GM10266 (cell line): ENCODE measurements at regions not wholly inside any gene's neighbourhood (a gene's known extent, or its start where the extent isn't known, plus 50 kb on each side); places are given as distances from the start of the nearest gene placed in this dataset.

Experiments
- DNase-seq: peaks from one replicate; pipeline ENCODE4 v3.0.0; 2012; ENCODE audit errors: extremely low spot score
- TF ChIP-seq, protein P1 (sequence below): IDR thresholded peaks from 2 replicates; pipeline ENCODE4 v1.5.1; 2012; ENCODE audit warnings: mild to moderate bottlenecking, low read depth; ENCODE audit not compliant: control insufficient read depth, insufficient read depth; ENCODE audit errors: missing control alignments

DNA sequence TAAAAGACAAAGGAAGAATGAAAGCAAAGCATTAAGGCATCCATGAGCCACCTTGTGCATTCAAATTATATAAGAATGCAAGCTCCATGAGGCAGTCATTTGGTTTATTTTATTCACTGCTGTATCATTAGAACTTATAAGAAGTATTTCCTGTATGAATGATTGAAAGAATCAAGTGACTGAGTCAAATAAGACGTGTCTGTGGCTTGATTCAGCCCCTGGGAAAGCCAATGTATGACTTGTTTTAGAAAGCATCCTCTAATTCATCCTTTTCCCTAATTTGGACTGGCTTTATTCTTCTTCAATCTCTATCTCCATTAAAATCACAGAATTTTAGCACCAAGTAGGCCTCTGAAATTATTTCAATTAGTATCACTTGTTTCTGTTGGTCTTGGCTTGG is 461.1 kb downstream of the LPIN1 start:
- DNase-seq = no peak
- TF ChIP-seq, protein P1, sequence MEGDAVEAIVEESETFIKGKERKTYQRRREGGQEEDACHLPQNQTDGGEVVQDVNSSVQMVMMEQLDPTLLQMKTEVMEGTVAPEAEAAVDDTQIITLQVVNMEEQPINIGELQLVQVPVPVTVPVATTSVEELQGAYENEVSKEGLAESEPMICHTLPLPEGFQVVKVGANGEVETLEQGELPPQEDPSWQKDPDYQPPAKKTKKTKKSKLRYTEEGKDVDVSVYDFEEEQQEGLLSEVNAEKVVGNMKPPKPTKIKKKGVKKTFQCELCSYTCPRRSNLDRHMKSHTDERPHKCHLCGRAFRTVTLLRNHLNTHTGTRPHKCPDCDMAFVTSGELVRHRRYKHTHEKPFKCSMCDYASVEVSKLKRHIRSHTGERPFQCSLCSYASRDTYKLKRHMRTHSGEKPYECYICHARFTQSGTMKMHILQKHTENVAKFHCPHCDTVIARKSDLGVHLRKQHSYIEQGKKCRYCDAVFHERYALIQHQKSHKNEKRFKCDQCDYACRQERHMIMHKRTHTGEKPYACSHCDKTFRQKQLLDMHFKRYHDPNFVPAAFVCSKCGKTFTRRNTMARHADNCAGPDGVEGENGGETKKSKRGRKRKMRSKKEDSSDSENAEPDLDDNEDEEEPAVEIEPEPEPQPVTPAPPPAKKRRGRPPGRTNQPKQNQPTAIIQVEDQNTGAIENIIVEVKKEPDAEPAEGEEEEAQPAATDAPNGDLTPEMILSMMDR = no peak

DNA sequence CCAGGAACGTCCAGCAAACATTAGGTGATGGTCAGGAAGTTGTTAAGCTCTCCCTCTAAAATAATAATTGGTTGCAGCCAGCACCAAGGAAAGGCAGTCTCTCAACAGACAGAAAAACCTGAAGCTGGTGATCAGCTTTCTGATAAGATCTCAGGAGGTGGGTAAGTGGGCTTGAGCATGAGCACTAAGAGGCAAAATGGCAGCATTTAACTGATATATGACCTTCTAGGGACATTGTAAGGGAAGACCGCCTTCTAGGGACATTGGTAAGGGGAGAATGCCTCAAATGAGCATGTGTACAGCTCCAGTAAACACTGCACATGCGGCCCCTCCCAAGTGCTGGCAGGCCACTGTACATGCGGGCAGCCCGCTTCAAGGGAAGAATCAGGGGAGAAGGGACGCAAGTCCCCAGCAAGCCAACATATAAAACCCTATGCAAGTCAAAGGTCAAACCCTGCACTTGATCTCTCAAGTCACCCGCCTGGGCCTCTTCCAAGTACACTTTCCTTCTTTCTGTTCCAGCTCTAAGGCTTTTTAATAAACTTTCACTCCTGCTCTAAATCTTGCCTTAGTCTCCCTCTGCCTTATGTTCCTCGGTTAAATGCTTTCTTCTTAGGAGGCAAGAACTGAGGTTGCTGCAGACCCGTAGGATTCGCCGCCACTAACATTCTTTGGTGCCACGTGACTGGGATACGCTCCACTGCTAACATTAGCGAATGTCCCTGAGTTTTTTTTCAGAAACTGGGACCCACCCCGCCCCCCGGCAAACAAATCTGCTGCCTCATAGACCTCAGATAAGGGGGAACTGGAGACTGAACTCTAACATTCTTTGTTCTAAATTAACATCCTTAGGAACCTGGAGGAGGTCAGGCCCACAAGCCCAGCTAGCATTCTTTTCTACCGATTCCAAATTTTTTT is 463.8 kb downstream of the LPIN1 start:
- TF ChIP-seq, protein P1 = no peak
- no peak for DNase-seq

DNA sequence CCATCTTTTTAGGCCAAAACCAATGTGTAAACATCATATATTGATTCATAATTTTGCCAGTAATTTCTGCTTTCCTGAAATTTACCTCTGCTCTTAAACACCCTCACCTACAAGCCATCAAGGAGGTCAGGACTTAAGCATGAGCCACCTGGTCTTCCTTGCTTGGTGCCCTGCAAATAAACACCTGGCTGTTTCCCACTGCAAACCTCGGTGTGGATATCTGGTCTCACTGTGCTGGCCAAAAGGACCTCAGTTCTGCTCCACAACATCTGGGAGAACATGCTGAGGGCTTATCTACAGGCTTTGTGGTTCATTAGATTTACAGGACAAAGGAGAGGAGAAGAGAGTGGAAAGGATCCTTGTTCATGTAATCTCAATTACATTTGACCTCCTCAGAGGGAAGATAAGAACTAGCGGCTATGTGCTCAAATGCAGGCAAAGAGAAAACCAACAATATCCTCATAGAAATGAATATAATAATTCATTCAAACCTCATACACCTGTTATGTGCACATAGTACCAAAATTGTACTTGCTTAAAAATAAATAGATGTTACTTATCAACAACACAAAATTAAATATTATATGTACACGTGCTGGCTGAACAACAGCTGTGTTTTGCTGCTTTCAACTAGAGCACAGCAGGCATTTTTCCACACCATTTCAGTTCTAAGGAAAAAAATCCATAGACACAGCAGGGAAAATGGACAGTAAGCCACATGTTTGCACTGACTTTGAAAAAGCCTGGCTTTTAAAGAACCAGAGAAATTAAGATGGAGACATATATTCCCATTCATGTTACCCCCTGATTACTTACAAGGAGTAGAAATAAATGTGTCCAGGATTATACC is 465.1 kb downstream of the LPIN1 start:
- TF ChIP-seq, protein P1 = no peak
- DNase-seq = no peak

DNA sequence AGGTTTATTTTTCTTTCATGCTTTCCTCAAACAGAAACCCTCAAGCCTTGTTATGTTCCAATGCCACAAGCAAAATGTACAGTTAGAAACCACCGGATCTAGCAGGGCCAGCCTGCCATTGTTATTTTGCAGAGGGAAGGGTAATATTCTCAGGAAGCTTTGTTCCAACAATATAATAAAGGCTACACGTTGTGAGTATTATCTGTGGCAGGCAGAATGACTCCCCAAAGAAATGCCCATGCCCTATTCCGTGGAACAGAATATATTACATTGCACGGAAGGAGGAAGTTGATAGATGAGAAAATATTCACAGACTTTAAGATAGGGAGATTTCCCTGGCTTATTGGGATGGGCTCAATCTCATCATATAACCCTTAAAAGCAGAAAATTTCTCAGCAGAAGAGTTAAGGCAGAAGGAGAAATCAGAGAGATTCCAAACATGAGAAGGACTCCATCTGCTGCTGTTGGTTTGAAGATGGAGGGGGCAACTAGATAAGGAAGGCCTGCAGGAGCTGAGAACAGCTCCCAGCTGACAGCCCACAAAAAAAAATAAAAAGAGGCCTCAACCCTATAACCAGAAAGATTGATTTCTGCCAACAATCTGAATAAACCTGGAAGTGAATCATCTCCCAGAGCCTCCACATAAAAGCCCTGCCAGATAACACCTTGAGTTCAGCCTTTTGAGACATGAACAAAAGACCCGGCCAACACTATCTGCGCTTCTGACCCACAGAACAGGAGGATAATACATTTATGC is 466.6 kb downstream of the LPIN1 start:
- TF ChIP-seq, protein P1 = no peak
- DNase-seq = no peak

DNA sequence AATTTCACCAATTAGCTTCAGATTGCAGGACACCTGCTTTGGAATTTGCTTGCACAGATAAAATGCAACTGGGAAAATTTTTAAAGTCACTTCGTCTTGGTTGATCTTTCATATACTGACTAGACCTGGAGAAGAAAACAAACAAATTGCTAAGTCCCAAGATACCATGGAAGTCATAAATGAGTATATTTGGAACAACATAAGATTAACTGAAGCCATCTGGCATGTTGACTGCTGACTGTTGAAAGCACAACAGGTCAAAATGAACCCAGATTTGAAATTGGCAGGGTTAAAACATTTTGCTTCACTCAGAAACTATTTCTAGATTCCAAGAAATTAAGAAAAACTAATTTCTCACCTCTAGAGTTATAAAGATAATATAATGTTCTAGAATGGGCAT is 470.7 kb downstream of the LPIN1 start:
- DNase-seq = no peak
- TF ChIP-seq, protein P1 = no peak

DNA sequence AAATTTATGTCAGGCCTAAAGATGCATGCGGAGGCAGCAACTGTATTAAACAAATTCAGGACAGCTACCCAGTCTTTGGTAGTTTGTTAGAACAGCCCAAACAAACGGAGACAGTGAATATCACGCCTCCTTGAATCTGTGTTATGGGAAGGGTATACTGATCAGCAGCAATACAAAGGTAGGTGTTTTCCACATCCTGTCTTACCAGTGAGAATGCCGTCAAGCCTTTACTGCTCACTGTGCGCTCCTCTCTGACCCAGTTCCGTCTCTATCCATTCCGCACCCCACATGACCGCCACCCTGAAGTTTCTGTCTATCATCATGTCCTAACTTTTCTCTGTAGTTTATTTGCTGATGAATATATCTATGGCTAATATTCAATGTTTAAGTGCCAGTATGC is 473.3 kb downstream of the LPIN1 start:
- TF ChIP-seq, protein P1 = no peak
- DNase-seq = no peak
